ENCODE measurements at regions not wholly inside any gene's neighbourhood (a gene's known extent, or its start where the extent isn't known, plus 50 kb on each side); places are given as distances from the start of the nearest gene placed in this dataset.
A peak's percentile ranks its signal among the peaks of the same experiment; 100 is the strongest.
"Not testable (repeated sequence)": the region's sequence is repeated elsewhere in the genome, so short reads cannot be mapped to it uniquely, and the experiment has no call there.

DNA sequence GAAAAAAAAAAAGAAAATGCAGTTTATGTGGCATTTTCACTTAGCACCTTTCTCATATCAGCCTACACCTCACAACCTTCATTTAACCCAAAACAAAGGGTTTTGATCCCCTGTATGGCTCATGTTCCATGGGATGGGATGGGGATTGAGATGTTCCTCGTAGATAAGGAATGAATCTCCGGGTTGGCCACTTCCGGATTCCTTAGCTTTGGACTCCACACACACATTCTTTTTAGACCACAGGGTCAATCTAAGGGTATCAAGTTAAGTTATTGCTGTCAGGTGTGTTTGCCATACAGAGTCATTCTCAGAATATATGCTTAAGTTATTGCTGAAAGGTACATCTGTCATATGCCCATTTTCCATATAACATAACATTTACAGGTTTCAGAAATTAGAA, 301.4 kb upstream of the TGFBR2 start:
- FAIRE-seq: no peak

DNA sequence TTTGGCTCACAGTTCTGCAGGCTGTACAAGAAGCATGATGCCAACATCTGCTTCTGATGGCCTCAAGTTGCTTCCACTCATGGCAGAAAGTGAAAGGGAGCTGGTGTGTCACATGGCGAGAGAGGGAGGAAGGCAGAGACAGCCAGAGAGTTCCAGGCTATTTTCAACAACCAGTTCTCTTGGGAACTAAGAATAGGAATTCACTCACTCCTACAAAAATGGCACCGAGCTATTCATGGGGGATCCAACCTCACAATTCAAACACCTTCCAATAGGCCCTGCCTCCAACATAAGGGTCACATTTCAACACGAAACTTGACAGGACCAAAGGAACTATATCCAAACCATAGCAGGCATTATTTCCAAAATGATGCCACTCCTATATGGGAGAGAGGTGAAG, 299.5 kb upstream of the TGFBR2 start:
- no peak for FAIRE-seq

DNA sequence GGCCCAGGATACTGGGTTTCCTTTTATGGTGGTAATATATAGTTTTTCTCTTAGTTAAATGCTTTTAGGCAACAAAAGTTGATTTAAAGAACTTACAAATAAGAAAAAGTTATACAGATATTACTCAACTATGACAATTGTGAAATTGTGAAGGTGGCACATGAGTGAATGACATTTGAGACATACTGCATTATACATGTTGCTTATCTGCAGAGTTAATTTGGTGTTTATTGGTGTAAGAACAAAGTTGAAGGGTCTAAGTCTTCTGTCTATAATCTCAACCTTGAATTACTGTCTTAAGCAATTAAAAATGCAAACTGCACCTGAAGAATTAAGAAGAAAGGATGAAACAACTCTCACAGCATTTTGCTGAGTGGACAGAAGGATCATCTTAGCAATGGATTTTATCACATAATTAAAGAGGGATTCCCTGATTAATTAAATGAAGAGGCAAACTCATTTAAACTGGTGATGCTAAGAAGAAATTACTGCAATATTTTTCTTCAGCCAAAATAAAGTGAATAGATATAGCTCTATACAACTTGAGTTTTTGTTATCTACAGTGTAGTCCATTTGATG, 298.9 kb upstream of the TGFBR2 start:
- no peak for FAIRE-seq

DNA sequence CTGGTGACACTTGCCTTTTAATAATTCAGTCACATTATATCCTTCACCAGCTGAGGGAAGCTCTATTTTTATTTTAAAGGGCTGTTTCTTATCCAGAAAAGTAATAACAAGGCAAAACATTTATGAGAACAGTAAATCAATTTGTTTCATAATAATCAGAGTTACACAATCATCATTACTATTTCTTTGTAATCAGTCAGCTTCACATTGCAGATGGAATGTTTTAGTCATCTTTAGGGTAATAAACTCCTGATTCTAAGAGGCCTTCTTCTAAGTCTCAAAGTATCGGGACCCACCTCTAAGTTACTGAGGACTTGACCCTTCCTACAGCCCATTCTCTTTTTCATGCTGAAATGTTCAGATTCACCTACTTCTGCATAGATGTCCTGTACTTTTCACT, 298.3 kb upstream of the TGFBR2 start:
- no peak for FAIRE-seq

DNA sequence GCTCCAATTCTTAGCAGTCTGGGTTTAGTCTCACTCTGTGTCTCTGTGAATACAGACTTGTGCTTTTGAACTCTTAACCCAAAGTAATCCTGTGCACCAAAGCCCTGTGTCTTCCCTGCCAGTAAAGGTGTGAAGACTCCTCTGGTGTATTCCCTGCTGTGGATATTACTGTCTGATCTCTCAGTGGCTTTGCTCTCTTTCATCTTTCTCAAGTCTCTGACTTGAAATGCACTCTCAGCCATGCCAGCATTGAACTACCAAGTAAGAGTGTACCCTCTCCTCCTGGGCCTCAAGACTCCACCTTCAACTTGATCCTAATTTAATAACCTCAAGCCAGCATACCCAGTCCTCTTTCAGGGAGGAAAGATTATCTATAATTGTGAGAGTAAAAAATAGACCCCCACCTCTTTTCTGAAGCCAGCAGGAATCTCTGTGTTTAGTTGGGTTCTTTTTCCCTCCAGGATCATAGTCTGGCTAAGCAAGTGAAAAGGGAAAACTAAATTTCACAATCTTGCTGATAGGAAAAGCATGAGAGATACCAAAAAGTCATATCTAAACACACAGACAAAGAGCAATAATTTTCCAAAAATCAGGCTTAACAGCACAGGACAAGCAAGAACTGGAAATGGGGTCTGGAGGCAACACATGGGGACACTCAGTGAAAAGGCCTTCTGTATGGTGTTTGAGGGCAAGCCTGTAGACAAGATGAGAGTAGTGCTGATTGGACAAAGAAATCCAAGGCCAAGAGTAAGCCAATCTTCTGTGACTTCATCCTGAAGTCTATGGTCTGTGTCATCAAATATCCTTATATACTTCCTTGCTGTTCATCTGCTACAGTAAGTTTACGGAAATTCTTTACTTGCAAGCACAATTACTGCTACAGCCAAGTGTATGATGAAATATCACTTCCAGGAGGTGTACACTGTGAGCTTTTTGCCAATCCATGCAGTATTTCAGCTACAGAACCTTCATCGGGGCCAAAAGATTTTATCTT, 296.1 kb upstream of the TGFBR2 start:
- no peak for FAIRE-seq

DNA sequence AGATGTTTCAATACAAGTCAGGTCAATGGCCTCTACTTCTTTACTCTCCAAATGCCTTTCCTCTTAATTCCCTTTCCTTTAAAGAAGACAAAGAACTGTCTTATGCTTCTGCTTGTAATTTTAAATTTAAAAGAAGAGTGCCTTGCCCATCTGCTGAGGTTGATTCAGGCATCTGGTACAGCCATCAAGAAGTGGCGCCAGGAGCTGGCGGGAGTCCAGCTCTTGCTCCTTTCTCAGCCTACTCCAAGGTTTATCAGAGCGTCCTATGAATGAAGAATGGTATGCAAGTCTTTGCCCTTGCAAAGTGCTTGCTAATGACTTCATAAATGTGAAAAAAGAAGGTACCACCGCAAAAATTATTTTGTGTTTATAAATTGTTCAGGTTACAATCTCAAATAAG, 294.6 kb upstream of the TGFBR2 start:
- FAIRE-seq: no peak

DNA sequence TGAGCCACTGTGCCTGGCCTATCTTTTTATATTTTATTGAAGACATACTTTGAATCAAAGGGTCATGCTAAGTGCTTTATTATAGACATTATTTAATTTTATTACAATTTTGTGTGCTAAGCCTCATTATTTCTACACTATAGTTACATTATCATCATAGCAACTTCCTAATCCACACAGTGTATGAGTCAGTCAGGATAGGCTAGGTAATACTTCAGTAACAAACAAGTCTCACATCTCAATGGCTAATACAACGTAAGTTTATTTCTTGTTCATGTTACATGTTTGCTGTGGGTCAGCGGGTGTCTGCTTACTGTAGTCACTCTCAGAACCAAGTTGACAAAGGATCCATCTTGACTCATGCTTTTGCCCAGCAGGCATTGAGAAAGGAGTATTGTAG, 292.6 kb upstream of the TGFBR2 start:
- FAIRE-seq: no peak

DNA sequence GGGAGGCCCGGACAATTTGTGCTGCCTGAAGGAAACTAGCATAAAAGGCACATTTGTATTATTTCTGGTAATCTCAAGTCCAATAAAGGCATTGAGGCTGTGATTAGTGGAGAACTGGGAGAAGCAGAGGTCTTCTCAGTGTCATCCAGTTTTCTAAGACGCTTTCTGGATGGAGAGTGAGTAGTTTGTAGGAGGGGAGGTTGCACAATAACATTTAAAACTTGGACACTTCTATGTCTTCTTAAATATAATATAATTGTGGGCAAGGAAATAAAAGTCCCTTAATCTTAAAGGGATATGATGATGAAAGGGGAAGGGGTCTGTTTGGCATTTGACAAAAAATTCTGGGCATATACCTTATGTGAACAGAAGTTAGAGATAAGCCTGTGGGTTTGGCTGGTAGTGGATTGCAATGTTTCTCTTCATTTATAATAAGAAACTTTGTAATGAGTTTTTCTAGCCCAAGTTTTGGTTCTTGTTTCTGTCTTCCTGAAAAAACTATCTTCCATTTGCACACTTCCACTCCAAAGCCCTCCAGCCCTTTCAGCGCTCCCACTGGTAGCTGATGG, 291.6 kb upstream of the TGFBR2 start:
- no peak for FAIRE-seq

DNA sequence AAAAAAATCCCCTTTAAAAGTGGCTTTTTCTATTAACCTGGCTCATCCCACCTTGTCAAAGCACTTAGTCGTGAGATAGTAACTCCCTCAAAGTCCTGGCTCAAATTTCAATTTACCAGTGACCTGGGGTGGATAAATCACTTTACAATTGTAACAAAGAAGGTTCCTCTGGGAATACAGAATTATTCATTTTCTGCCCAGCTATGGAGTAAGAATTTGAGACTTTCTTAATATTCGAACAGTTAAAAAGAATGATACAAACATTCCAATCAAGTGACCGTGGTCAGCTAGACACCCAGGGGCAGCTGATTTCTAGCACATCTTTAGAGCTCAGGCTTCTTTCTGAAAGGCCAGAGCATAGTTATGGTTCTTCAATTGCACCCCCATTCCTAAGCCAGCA, 291.0 kb upstream of the TGFBR2 start:
- no peak for FAIRE-seq

DNA sequence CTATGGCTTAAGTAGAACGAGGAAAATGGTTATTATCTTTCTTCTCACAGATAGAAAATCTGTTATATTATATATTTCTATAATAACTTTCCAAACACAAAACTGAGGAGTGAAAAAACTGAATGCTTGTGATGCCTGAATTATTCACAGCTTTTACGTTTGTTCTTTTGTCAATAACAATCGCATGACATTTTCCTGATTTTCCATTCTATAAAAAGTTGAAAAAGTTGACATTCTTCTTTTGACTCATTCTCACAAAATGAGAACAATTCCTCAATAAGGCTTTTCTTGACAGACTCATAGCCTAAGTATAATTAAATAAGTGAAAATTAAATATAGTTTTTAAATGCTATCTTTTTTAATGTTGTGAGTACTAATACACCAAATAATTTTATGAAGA, 288.8 kb upstream of the TGFBR2 start:
- peak; percentile 41 for FAIRE-seq

DNA sequence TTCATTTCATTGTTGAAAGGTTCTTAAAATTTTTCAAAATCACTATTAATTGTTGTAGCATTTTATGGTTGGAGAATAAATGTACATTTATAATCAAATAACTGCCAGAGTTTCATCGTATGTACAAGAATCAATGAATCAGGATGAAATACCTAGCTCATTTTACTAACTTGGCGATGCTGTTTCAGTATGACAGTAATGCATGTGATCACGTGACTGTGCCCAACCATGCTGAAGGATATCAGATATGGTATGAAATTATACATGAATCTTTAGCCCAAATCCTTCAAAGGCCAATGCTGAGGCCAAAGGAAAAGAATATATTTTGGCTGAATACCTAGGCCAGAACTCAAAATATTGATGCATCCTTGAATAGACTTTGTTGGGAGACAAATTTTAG, 288.3 kb upstream of the TGFBR2 start:
- FAIRE-seq: no peak

DNA sequence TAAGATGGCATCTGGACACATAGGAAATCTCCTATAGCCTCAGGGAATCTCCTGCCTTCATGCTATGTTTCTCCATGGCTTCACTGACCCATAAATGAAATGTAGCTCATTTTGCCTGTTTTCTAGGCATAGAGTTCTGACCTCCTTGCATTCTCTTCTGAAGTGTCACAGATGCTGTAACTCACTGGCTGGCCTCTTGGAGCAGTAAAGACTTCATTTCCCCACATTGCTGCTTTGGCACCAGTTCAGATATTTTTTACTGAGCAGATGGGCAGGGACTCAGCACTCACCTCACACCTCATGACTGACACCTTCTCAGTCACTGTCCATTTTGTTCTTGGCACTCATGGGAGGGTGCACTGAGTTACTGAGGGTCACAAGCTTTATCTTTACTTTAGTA, 286.7 kb upstream of the TGFBR2 start:
- no peak for FAIRE-seq

DNA sequence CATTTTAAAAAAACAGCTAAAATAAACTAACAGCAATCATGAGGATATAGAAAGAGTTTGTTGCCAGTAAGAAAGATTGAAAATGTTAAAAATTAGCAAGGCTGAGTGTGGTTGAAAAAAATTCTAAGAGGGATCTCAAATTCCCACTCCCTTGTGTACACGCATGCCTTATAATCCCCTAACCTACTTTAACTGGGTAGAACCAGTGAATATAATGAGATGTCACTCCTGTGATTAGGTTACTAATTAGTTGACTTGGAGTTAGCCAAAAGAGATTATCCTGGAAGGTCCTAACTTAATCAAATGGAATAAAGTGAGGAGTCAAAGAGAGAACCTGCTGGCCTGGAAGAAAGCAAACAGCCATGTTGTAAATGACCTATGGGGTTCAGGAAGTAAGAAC, 286.0 kb upstream of the TGFBR2 start:
- FAIRE-seq: no peak

DNA sequence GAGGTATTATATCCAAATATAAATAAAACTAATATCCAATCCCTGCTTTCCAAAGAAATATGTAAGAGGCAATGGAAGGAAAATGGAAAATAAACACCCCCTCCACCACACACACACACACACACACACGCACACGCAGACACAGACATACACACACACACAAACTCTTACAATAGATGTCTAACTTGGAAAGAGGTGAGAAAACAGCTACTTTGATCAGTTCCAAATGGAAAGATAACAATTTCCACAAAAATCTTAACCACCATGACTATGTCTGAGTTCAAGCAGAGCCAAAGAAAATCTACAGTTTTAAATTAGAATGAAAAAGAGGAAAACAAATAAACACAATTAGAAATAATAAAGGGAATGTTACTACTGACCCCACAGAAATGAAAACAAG, 285.3 kb upstream of the TGFBR2 start:
- no peak for FAIRE-seq

DNA sequence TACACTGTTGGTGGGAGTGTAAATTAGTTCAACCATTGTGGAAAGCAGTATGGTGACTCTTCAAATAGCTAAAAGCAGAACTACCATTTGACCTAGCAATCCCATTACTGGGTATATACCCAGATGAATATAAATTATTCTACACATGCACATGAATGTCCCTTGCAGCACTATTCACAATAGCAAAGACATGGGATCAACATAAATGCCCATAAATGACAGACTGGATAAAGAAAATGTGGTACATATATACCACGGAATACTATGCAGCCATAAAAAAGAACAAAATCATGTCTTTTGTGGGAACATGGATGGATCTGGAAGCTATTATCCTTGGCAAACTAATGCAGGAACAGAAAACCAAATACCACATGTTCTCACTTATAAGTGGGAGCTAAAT, 282.8 kb upstream of the TGFBR2 start:
- FAIRE-seq: not testable (repeated sequence)

DNA sequence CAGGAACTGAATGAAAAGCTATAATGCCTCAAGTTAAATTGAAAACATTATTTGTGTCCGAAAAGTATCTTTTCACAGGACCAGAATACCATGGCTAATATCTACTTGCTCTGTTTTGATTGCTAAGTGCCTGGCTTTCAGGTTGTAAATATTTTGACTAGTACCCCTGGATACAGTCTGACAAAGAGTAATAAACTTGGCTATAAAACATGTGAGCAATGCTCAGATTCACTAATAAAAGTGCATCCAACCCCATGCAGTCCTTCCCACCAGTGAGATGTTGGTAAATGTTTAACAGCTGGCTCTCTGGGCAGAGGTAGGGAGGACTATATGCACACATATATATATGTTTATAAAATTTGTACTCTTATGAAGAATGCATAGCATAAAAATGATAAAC, 281.8 kb upstream of the TGFBR2 start:
- no peak for FAIRE-seq

DNA sequence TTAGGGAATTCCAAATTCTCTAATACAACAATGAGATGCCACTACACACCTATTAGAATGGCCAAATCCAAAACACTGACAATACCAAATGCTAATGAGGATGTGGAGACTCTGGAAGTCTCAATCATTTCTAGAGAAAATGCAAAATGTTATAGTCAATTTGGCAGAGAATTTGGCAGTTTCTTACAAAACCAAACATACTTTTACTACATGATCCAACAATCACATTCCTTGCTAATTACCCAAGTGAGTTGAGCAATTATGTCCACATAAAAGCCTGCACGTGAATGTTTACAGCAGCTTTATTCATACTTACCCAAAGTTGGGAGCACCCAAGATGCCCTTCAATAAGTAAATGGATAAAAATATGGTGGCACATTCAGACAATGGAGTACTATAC, 278.4 kb upstream of the TGFBR2 start:
- not testable (repeated sequence) for FAIRE-seq

DNA sequence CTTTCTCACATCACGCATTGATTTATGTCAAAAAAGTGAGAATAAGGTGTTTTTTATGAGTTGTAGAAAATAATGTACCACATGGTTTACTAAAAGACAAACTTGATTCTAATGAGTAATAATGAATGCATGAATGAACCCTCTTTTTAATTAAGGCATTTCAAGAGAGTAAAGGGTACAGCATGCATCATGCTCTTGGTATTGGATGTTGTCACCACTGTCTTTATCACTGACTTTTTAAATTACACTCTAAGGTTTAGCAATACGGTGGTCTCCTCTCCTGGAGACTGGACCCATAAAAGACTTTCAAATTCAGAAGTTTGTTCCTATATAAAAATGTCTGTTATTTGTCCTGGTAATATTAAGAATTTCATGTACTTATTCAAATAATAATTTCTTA, 277.5 kb upstream of the TGFBR2 start:
- FAIRE-seq: not testable (repeated sequence)

DNA sequence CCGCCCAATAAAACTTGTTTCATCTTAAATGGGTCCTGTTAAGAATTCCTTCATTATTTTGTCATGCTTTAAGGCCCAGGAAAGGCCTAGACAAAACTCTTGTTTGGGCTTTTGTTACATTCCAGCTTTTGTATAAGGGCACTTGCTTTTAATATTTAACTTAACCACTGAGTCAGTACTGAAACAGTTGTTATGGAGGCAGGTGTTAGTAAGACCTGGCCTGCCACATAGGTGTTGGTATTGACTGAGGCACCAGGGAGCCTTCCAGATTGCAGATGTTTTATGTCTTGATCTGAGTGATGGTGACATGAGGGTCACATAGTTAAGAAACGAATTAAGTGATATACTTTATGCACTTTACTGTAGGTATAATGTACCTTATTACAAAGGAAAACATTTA, 274.9 kb upstream of the TGFBR2 start:
- FAIRE-seq: no peak

DNA sequence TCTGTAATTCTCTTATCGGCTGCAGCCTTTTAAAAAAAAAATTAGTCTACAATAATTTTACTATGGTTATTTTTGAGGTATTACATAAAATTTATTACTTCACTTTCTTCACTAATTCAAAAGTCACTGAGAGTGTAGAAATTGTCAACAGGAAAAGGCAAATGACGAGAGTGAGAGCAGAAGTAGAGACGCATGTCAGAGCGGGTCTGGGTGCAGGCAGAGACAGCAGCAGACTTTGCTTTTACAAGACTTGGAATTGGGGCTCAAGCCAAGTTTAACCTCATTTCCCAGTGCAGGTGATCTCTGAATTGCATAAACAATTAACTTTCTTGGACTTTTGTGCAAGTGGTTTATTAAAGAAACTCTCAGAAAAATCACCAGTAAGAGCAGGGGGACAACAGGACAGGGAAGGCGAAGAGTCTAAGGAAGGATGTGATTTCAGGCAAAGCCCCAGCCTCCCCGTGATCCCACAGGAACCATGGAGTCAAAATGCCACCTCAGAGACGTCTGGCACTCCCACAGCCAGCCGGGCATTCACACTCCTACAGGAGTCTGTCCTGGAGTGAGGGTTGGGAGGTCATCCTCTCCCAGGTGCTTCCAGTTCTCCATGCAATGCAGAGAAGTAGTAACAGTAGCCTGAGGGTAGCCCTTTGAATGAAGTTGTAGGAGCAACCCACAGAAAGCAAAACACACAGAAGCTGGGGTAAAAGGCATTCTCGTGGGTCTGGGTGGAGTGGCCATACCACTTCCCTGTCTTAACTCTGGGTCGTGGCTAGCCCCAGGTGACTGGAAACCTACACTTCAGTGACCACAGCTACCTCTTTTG, 274.0 kb upstream of the TGFBR2 start:
- no peak for FAIRE-seq

DNA sequence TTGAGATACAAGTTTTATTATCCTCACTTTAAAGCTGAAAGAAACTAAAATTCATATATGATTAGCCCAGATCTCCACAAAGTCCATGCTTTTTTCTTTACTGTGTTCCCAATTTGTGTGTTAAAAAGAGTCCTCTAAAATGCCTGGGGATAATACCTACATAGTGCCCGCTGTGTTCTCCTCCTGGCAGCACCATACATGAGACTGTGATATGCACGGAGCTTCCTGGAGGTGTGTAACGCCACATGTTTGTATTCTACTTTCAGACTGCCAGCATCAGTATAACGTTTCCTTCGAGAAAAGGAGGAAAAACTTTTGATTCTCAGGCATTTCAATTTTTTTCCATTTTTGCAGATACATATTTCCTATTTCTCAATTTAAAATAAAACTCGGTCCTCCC, 273.3 kb upstream of the TGFBR2 start:
- FAIRE-seq: no peak

DNA sequence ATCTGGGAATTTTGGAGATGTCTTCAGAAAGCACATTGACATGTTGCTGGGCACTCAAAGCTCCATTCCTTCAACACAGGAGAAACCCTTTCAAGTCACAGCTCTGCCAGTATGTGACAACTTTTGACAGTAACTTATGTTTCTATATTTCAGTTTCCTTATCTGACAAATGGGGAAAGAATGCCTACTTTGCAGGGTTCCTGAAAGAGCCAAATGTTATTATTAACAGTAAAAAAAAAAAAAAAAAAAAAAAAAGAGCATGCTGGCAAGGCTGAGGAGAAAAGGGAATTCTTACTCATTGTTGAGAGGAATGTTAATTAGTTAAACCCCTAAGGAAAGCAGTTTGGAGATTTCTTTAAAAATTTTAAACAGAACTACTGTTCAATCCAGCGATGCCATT, 272.5 kb upstream of the TGFBR2 start:
- no peak for FAIRE-seq

DNA sequence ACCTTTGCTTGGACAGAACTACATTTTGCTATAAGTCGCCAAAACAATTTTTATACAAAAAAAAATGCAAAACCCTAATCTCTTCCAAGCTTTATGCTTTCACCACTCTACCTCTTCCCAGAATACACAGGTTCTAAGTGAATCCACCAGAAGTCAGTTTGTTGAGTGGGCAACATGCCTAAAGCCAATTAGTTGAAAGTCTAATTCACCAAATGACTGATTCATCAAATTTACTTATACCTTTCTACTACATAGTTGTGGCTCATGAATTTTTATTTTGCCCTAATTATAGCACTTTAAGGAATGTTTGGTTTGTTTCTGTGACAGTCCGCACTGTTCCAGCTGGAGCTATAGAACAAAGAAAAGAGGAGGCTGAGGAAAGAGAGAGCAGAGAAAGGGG, 265.9 kb upstream of the TGFBR2 start:
- FAIRE-seq: no peak
